Activated CD4-positive, alpha-beta T cell treated with anti-CD3 and anti-CD28 coated beads, Interleukin-2, amount 50 U/mL, for 4 hours (primary cell): ENCODE measurements at regions not wholly inside any gene's neighbourhood (a gene's known extent, or its start where the extent isn't known, plus 50 kb on each side); places are given as distances from the start of the nearest gene placed in this dataset.

ENCODE experiments used
- DNase-seq, 2 experiments: peaks; one replicate each; pipeline ENCODE4 v3.0.0-alpha.2; 2020

DNA sequence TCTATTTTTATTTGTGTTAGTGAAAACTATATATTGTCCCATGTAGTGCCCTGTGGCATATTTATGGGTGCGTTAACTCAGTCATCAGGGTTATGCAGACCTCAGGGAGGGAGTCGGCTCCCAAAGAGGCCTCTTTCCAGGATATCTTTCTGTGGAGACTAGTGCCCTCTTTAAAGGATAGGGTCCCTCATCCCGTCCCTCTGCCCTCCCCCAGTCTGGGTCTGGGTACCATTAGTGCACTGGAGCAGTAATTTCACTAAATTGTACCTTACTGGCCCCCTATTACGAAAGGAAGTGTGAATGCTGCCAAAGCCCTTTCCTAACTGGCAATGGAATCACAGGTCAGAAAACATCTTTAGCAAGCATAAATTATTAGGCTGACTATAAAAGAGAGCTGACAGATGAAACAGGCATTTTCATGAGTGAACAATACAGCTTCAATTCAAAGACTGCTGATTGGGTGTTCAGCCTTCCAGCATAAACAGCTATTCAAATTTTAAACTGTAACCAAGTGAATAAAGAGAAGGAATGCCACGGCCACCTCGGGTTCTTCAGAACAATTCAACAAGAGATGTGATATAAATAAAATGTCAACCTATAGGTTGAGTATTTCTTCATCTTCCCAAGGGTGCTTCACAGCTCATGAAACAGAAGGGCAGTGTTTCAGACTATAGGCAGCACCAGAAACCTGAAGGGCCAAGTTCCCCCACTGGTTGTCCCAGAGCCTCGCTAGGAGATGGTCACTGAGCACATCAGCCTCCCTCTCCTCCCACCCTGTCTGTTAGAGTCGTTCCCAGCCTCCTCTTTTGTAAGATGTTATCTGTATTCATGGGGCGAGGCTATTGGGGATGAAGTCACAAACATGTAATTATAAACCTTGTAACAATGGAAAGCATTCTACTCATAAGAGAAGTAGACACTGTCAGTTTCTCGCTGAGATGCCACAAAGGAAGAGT lies 318.7 kb downstream of the TMEM161B start:
- DNase-seq = no peak

GRCh38 chr5:87948486-87948885 lies 320.2 kb downstream of the TMEM161B start:
- DNase-seq = no peak

DNA sequence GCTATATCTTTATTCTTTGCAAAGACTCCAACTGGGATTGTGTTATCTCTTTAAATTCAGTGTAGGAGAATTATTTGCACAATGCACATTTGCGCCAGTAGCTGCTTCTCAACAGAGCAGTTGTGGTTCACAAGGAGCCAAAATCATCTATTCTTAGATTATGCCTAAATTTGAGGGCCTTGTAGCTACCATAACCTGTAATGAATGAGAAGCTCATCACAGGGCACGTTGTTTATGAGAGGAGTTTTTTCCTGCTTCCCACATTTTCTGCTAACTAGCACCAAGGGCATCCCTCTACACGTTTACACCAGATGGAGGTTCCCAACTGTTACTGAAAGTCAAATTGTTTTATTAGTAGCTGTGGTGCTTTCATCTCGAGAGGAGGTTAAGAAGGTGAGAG lies 322.4 kb downstream of the TMEM161B start:
- no peak for DNase-seq

- no peak for DNase-seq
Measured at GRCh38 chr5:87945286-87945650, 323.4 kb downstream of the TMEM161B start.

- no peak for DNase-seq
Measured at GRCh38 chr5:87944553-87945285, 323.9 kb downstream of the TMEM161B start.

- DNase-seq = no peak
Measured at GRCh38 chr5:87940775-87941174, 327.9 kb downstream of the TMEM161B start.

DNA sequence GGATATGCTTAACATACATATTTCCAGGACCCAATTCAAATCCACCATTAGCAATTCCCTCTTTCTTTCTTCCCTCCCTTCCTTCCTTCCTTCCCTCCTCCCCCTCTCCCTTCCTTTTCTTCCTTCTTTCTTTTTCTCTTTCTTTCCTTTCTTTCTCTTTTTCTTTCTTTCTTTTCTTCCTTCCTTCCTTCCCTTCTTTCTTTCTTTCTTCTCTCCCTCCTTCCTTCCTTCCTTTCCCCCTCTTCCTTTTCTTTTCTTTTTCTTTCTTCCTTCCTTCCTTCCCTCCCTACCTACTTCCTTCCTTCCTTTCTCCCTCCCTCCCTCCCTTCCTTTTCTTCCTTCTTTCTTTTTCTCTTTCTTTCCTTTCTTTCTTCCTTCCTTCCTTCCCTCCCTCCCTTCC lies 332.0 kb downstream of the TMEM161B start:
- no peak for DNase-seq

DNA sequence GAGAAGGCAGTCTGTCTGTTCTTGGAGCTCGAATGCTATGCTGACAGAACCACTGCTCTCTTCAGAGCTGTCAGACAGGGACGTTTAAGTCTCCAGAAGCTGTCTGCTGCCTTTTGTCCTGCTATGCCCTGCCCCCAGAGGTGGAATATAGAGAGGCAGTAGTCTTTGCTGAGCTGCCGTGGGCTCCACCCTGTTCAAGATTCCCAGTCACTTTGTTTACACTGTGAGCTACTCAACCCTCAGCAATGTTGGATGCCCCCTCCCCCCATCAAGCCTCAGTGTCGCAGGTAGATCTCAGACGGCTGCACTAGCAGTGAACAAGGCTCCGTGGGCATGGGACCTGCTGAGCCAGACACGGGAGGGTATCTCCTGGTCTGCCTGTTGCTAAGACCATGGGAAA lies 344.2 kb downstream of the TMEM161B start:
- DNase-seq = no peak

GRCh38 chr5:87916320-87916719 lies 352.3 kb downstream of the TMEM161B start:
- DNase-seq = no peak

DNA sequence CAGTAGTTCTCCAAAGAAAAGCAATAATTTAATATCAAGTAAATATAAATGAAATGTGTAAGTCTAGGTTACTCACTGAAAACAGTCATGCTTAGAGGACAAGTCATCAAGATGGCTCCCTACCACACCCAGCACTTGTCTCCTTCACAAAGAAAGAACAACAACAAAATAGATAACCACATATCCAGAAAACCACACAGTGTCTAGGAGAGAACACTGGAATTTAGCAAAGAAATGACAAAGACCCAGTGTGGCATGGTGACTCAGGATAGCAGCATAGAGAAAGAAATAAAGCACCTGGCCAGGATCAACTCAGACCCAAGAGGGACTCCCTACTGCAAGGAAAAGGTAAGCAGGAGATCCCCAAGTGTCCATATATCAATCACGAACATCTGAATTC lies 356.2 kb downstream of the TMEM161B start:
- no peak for DNase-seq

GRCh38 chr5:87909382-87909781 lies 359.3 kb downstream of the TMEM161B start:
- no peak for DNase-seq

GRCh38 chr5:87906962-87907361 lies 361.7 kb downstream of the TMEM161B start:
- DNase-seq = no peak

DNA sequence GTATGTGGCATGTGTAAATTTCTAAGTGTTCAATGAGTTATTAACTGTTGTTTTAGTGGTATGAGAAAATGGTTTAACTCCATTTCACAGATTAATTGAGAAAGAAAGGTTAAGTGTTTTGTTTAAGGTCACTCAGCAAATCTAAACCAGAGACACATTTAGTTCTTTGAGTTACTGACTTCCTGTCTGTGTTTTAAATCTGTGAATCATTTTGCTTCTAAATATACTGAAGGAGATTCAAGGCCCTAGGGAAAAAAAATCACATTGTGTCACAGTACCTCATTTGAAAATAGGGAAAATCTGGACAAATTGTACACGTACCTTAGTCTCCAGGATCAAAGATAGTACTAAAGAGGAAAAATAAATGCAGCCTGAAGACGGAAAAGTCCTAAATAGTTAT lies 368.2 kb downstream of the TMEM161B start:
- DNase-seq = no peak

- DNase-seq = no peak
Measured at GRCh38 chr5:87899721-87900131, 368.9 kb downstream of the TMEM161B start.

DNA sequence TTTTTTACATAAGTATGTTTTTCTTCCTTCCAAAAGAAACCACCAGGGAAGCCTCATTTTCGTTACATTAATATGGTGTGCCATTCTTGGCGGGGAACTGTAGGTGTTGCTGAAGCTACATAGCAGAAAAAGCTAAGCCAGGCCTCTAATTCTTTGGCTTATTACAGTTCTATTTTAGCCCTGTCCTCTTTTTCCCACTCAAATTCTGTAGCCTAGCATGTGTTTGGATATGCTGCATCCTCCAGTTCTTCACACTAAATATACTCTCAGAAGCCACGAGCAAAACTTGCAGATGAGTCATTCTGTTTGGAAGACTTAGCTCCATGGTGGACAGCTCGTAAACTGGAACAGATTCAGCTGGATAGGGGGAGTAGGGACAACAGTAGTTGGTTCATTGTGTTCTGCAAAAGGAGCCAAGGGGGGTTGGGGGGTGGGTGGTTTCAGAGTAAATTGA lies 369.4 kb downstream of the TMEM161B start:
- no peak for DNase-seq

- no peak for DNase-seq
Measured at GRCh38 chr5:87898574-87898973, 370.1 kb downstream of the TMEM161B start.

- no peak for DNase-seq
Measured at GRCh38 chr5:87888139-87888538, 380.5 kb downstream of the TMEM161B start.

DNA sequence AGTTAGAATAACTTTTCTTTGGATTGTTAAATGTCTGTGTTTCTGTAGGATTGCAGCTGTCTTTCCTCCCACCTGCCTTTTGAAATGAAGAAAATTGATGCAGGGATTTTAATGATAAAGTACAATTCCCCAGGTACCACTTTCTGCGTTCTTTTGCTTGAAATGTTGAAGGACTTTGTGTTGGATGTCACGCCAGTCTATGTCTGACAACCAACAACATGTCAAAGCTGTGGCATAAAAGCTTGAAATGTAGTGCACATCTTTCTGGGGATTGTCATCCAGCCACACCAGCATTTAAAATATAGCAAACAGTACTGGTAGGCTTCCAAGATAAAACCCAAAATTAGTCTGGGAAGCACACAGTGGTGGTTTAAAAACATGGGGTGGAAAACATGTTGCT lies 381.4 kb downstream of the TMEM161B start:
- DNase-seq = no peak

DNA sequence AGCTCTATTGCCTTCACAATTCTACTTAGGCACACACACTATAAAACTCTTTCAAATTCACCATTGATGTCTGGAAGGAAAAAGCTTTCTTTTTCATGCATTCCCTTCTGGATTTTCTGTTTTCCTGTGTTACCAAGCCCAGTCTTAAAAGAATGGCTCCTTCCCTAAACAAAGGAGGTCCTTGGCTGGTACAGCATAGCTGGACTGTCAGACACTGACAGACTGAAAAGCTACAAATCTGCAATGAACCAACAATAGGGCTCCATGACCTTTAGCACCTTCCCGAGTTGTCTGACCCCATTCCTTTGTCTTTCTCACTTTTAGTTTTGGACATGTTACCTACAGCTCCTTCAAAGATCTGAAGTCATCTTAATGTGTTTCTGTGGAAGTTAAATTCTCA lies 382.5 kb downstream of the TMEM161B start:
- DNase-seq = no peak

GRCh38 chr5:87885758-87886157 lies 382.9 kb downstream of the TMEM161B start:
- no peak for DNase-seq

- DNase-seq = no peak
Measured at GRCh38 chr5:87877495-87877894, 391.1 kb downstream of the TMEM161B start.

DNA sequence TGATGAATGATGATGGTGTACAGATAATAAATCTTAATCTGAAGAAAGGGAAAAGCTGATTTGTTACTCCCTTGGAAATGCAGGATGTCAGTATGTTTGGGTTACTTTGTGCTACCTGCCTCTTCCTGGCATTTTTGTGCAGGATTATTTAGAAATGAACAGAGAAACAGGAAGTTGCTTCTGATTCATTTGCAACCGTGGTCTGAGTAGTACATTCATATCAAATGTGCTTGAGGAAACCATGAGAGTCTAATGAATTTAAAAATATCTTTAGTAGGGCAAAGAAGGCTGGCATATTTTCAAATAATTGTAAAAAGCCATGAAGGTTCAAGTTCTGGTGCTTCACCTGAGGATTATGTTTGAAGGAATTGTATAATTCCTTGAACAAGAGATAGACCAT lies 391.6 kb downstream of the TMEM161B start:
- DNase-seq = no peak

GRCh38 chr5:87876616-87877015 lies 392.0 kb downstream of the TMEM161B start:
- DNase-seq = no peak

DNA sequence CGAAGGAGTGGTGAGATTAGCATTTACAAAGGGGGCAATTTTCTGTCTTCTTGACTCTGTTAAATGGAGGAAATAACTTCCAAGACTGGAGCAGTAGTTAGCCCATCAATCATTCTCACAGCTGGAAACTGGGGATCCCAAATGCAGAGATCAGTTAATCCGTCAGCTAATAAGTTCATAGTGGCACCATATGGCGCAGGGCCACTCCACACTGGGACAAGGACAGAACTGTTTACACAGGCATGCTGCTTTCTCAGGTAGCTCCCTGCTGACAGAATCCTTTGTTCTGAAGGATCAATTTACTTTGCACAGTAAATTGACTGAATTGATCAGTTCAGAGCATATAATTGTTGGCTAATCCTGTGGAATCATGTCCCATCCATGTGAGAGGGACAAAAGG lies 395.7 kb downstream of the TMEM161B start:
- no peak for DNase-seq
